HG02642 (cell line): ENCODE measurements at regions not wholly inside any gene's neighbourhood (a gene's known extent, or its start where the extent isn't known, plus 50 kb on each side); places are given as distances from the start of the nearest gene placed in this dataset.
A peak's percentile ranks its signal among the peaks of the same experiment; 100 is the strongest.
"Not testable (repeated sequence)": the region's sequence is repeated elsewhere in the genome, so short reads cannot be mapped to it uniquely, and the experiment has no call there.

Experiments used
- ATAC-seq: cut with Tn5 transposase; IDR thresholded peaks from one replicate; pipeline ENCODE4 v1.9.1; 2021; ENCODE audit warnings: mild to moderate bottlenecking; ENCODE audit not compliant: unreplicated experiment, poor library complexity

DNA sequence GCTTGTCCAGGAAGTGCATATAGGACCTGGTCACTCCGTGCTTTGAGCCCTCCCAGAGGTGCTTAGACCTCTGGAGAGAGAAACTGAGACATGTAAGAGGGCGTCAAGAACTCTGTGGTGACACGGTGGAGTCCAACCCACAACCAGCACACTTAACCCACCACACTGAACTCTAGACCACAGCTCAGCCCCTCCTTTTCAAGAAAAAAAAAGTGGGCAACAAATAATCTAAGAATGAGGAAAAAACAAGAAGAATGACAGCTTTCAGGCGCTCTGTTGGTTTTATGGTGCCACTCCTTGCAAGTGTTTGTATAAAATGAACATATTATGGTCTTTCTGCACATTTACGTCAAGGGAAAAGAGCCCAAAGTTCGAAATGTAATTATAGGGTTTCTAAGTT, 50.2 kb upstream of the SNAPC3 start:
- no peak for ATAC-seq

DNA sequence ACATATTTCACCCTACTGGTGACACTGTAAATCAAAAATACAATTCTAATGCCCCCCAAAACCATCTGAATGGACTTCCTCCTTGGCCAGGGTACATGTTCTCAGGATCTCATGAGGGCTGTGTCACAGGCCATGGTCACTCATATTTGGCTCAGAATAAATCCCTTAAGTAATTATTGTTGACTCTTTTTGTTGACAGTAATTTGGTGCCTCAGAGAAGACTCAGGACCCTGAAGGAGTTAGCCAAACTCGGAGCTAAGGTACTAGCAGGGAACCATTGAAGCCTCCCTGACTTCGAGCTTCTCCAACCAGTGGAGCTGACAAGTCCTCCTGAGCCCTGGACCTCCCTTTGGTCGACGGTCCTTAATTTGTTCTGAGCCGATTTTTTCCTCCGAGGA, 51.2 kb upstream of the SNAPC3 start:
- no peak for ATAC-seq

DNA sequence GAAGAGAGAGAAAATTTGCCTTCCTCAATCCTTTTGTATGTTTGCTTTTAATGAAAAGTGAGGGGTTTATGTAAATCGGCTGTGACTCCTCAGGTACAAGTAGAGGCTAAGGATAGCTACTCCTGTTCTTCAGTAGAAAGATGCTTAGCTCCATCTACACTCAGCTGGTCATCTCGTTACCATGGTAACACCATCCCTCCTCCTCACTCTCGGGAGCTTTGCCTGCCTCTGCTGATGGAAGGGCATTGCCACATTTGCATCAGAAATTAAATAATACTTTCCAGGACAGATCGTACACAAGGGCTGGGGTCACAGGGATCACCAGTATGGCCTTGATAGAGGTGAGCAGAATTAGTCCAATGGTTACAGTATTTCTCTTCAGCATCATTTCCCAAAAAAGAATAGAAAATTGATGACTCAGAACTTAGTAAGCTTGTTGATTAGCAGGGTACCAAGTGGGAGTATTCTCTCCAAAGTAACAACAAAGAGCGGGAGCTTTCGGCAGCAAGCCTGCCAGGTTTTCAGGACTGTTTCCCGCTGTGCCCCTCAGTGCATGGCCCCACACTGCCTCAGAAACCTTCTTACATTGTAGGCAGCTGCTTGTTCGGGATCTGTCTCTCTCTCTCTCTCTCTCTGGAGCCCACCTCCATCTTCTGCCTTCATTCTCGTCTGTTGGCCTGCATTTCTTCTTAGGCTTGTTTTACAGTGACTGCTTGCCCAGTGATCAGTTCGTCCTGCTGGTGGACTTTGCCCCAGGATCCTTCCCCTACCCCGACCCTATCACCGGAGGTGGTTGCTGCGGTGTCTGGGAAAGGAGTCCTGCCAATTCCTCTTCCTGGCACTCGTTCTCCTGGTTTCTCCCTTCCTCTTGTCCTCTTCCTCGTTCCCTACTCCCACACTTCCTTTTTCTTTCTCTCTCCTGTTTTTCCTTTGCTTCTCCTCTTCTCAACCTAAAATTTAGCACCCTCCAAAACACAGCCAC, 51.9 kb upstream of the SNAPC3 start:
- no peak for ATAC-seq

DNA sequence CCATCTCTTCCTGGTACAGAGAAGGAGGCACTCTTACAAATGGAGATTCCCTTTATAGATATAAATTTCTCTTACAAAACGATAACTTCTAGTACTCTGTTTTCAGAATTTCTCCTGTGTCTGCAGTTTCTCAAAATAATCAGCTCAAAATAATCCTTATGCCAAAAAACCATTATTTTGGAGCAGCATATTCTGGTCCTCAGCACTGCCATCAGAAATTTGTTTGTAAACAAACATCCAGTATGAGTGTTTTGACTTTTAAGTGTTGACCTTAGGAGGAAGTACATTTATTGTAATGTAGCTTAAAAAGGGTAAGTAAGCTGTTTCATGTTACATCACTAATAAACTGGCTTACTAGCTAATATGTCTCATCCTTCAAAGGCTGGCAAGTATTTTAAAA, 52.8 kb upstream of the SNAPC3 start:
- no peak for ATAC-seq

DNA sequence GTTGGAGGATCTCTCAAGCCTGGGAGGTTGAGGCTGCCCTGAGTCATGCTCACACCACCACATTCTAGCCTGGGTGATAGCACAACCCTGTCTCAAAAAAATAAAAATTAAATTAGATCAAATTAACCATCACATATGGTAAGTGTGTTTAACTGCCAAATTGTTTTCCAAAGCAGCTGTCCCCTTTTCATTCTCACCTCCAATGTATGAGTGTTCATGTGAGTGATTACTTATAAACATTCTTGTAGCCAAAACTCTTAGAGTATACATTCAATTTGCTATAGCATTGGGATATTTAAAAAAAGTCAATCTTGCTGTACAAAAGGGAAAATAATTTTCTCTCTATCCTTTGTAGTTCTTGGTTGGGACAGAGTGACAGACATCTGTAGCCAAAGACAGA, 53.4 kb upstream of the SNAPC3 start:
- ATAC-seq, result no peak

DNA sequence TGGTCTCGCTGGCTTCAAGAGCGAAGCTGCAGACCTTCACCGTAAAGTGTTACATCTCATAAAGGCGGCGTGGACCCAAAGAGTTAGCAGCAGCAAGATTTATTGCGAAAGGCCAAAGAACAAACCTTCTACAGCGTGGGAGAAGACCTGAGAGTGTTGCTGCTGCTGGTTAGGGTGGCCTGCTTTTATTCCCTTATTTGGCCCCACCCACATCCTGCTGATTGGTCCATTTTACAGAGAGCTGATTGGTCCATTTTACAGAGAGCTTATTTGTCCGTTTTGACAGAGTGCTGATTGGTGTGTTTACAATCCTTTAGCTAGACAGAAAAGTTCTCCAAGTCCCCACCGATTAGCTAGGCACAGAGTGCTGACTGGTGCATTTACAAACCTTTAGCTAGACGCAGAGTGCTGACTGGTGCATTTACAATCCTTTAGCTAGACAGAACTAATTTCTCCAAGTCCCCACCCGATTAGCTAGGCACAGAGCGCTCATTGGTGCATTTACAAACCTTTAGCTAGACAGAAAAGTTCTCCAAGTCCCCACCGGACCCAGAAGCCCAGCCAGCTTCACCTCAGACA, 57.6 kb upstream of the SNAPC3 start:
- ATAC-seq, result not testable (repeated sequence)

DNA sequence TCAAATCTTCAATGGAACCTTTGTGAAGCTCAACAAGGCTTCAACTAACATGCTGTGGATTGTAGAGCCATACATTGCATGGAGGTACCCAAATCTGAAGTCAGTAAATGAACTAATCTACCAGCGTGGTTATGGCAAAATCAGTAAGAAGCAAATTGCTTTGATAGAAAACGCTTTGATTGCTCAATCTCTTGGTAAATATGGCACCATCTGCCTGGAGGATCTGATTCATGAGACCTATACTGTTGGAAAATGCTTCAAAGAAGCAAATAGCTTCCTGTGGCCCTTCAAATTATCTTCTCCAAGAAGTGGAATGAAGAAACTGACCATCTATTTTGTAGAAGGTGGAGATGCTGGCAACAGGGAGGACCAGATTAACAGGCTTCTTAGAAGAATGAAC, 54.7 kb upstream of the TTC39B start:
- ATAC-seq, result no peak

DNA sequence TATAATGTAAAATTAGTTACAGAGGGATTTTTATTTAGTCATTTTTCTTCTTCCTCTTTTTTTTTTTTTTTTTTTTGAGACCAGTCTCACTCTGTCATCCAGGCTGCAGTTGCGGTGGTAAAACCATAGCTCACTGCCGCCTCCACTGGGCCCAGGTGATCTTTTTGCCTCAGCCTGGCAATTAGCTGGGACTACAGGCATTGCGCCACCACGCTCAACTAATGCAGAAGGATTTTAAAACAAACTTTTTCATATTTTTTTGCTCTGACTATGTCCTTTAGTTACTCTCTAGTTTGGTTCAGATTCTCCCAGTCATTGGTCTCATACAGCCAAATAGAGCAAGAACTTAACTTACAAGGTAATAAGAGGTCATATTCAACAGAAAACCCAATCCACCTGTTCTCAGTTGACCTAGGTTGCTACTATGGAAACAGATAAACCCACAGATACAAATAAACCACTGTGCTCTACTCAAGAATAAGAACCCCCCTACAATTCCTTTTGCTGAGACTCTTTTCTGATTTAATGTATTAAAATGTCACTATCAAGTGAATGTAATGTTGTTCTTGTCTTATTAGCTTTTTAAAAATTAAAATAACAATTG, 50.1 kb upstream of the TTC39B start:
- ATAC-seq, result peak; percentile 98
